ENCODE measurements at regions not wholly inside any gene's neighbourhood (a gene's known extent, or its start where the extent isn't known, plus 50 kb on each side); places are given as distances from the start of the nearest gene placed in this dataset.
A peak's percentile ranks its signal among the peaks of the same experiment; 100 is the strongest.

- ChIA-PET POLR2A (no interaction called here), CTCF (interaction anchor here (0.6 to 1.6 kb wide), 3 partner anchors 11 to 23 kb away, joined by 4 to 6 read pairs (median 4); no protein-coding TSS in a partner anchor)
- Histone ChIP-seq H3K9me3 (ENCODE audit: control insufficient read depth, insufficient read depth, low read depth, low read length) (no peaks in the 10 kb centered on the region), H3K4me1 (ENCODE audit: control insufficient read depth, insufficient read depth, low read length) (peaks cover 31% of the 10 kb centered on the region), H3K36me3 (ENCODE audit: control insufficient read depth in 2 of 2, insufficient read depth in 1 of 2, low read length in 2 of 2) (no peaks in the 10 kb centered on the region), H3K27ac (ENCODE audit: extremely low read depth, low read depth, low read length) (no peak overlapping the region), H3K4me3 (ENCODE audit: low read depth, low read length) (no peak overlapping the region)
- TF ChIP-seq ZBTB8A (tag by site-specific recombination; IDR thresholded peaks at IDR 0.05) (0 out of 2 replicates have a peak, but pooled peaks have one; percentile 16), ZNF266 (tag by site-specific recombination; IDR thresholded peaks at IDR 0.05; ENCODE audit: low read depth) (no peak)
Observed at GRCh38 chr17:20934288-20934687, 108.5 kb downstream of the USP22 start.

GRCh38 chr17:20935740-20936139 is 107.1 kb downstream of the USP22 start:
- Histone ChIP-seq H3K4me3 (ENCODE audit: low read depth, low read length) (no peak overlapping the region; the same call in 1 of the 2 replicates), H3K27ac (ENCODE audit: extremely low read depth, low read depth, low read length) (peak overlapping the region; percentile 59; the same call in 1 of the 2 replicates), H3K4me1 (ENCODE audit: control insufficient read depth, insufficient read depth, low read length) (peaks cover 31% of the 10 kb centered on the region), H3K9me3 (ENCODE audit: control insufficient read depth, insufficient read depth, low read depth, low read length) (no peaks in the 10 kb centered on the region), H3K36me3 (ENCODE audit: control insufficient read depth in 2 of 2, insufficient read depth in 1 of 2, low read length in 2 of 2) (no peaks in the 10 kb centered on the region)
- CTCF ChIA-PET, result interaction anchor here (0.8 to 0.9 kb wide), 2 partner anchors 14 to 16 kb away, joined by 3 read pairs; no protein-coding TSS in a partner anchor
- POLR2A ChIA-PET, result no interaction called here
- TF ChIP-seq TSHZ1 (tag by site-specific recombination; IDR thresholded peaks at IDR 0.05; ENCODE audit: borderline replicate concordance), result peak; percentile 83
- TF ChIP-seq ZNF529 (tag by site-specific recombination; IDR thresholded peaks at IDR 0.05; ENCODE audit: insufficient replicate concordance), result no peak
- TF ChIP-seq ZNF600 (tag by site-specific recombination; IDR thresholded peaks at IDR 0.05), result peak; percentile 66
- no peak for TF ChIP-seq PRDM2 (tag by site-specific recombination; IDR thresholded peaks at IDR 0.05; ENCODE audit: borderline replicate concordance)
- TF ChIP-seq BCL6B (tag by site-specific recombination; IDR thresholded peaks at IDR 0.05), result peak; percentile 55; the same call in 1 of the 2 replicates
- peak; percentile 67 for TF ChIP-seq SP7 (tag by site-specific recombination; IDR thresholded peaks at IDR 0.05)
- TF ChIP-seq ZNF843 (tag by site-specific recombination; IDR thresholded peaks at IDR 0.05), result peak; percentile 51; the same call in 1 of the 2 replicates
- TF ChIP-seq ZBTB44 (tag by site-specific recombination; IDR thresholded peaks at IDR 0.05), result 0 out of 2 replicates have a peak, but pooled peaks have one; percentile 42
- TF ChIP-seq ZNF626 (tag by site-specific recombination; IDR thresholded peaks at IDR 0.05), result 0 out of 2 replicates have a peak, but pooled peaks have one; percentile 46
- peak; percentile 97 for TF ChIP-seq PRDM6 (tag by site-specific recombination; IDR thresholded peaks at IDR 0.05)
- no peak for TF ChIP-seq ZNF26 (tag by site-specific recombination; IDR thresholded peaks at IDR 0.05)
- 0 out of 2 replicates have a peak, but pooled peaks have one; percentile 34 for TF ChIP-seq SP3 (tag by site-specific recombination; IDR thresholded peaks at IDR 0.05)

All from HEK293 (cell line).